ENCODE measurements at regions not wholly inside any gene's neighbourhood (a gene's known extent, or its start where the extent isn't known, plus 50 kb on each side); places are given as distances from the start of the nearest gene placed in this dataset.

GRCh38 chr16:72649254-72649944 lies 398.5 kb downstream of the ZFHX3 start:
- TF ChIP-seq CTCF (IDR thresholded peaks at IDR 0.05; ENCODE audit: low read depth, low read length) (no peak), POLR2A (IDR thresholded peaks at IDR 0.05; ENCODE audit: extremely low read depth, insufficient read length) (no peak)
